Kidney (tissue), 13 donors: ENCODE measurements at regions not wholly inside any gene's neighbourhood (a gene's known extent, or its start where the extent isn't known, plus 50 kb on each side); places are given as distances from the start of the nearest gene placed in this dataset.

Experiments
- DNase-seq, 5 donors: peaks; one replicate each; pipeline ENCODE4 v3.0.0-alpha.2; 2013 to 2020
- FAIRE-seq: peaks from 2 replicates; lab custom pipeline; 2012; peaks lifted over from hg19 to GRCh38; lab: Jason Lieb, UNC
- H3K27ac ChIP-seq, 2 donors: one replicate each; pipeline ENCODE4 v1.7.0; 2013; ENCODE audit warnings: low read depth in 2 of 2, low read length in 2 of 2, inconsistent platforms in 1 of 2
- H3K27me3 ChIP-seq: one replicate; pipeline ENCODE4 v1.7.1; 2013; ENCODE audit warnings: low read length, inconsistent platforms; ENCODE audit not compliant: control insufficient read depth, insufficient read depth
- H3K36me3 ChIP-seq, 3 donors: one replicate each; pipeline versions ENCODE4 v1.7.0 to v1.7.1; 2013; ENCODE audit warnings: low read length in 3 of 3, control low read depth in 1 of 3, inconsistent platforms in 1 of 3; ENCODE audit not compliant: insufficient read depth in 3 of 3, control insufficient read depth in 2 of 3
- H3K4me1 ChIP-seq, 3 donors: one replicate each; pipeline versions ENCODE4 v1.7.0 to v1.7.1; 2013; ENCODE audit warnings: low read length in 3 of 3, inconsistent platforms in 1 of 3, low read depth in 1 of 3; ENCODE audit not compliant: control insufficient read depth in 2 of 3, insufficient read depth in 2 of 3
- H3K4me3 ChIP-seq, 3 donors: one replicate each; pipeline versions ENCODE4 v1.7.0 to v1.8.1; 2013; ENCODE audit warnings: low read length in 3 of 3, control low read depth in 1 of 3, inconsistent platforms in 1 of 3
- H3K9ac ChIP-seq, 3 donors: one replicate each; pipeline versions ENCODE4 v1.7.0 to v1.7.1; 2013; ENCODE audit warnings: low read length in 3 of 3, control low read depth in 1 of 3, inconsistent platforms in 1 of 3
- H3K9me3 ChIP-seq, 3 donors: one replicate each; pipeline versions ENCODE4 v1.7.0 to v1.7.1; 2013; ENCODE audit warnings: low read length in 3 of 3, control low read depth in 1 of 3, inconsistent platforms in 1 of 3; ENCODE audit not compliant: control insufficient read depth in 2 of 3, insufficient read depth in 1 of 3
- CTCF ChIP-seq: IDR thresholded peaks from 3 replicates; pipeline ENCODE4 v1.5.1; 2012; ENCODE audit warnings: mild to moderate bottlenecking, moderate library complexity, borderline replicate concordance; ENCODE audit not compliant: insufficient read depth; ENCODE audit errors: extremely low read depth
- intact Hi-C: fragments of 100-400 bp; cut with DNase I; formaldehyde crosslinking; loops from one replicate; pipeline ENCODE4 v1.11.1; 2022
- donor health status: control.
- donor health status: control.
- donor health status: control.
- donor health status: control.
- donor health status: control.
- donor health status: DM: yes; HTN: yes; CAD: no.
- donor health status: Normal renal cell carcinoma (clear cell type).

- no peak overlapping the region for H3K9ac ChIP-seq
- no peak for TF ChIP-seq CTCF
- H3K9me3 ChIP-seq, result no peaks in the 10 kb centered on the region
- FAIRE-seq (no peak), DNase-seq (no peak)
- H3K4me3 ChIP-seq, result no peak overlapping the region
- no peaks in the 10 kb centered on the region for H3K27me3 ChIP-seq
- no peak overlapping the region for H3K27ac ChIP-seq
- H3K36me3 ChIP-seq, result no peaks in the 10 kb centered on the region
- no peaks in the 10 kb centered on the region for H3K4me1 ChIP-seq
- intact Hi-C loops, result no loop called here
Observed at GRCh38 chr1:177600936-177601335, 368.9 kb downstream of the SEC16B start.

DNA sequence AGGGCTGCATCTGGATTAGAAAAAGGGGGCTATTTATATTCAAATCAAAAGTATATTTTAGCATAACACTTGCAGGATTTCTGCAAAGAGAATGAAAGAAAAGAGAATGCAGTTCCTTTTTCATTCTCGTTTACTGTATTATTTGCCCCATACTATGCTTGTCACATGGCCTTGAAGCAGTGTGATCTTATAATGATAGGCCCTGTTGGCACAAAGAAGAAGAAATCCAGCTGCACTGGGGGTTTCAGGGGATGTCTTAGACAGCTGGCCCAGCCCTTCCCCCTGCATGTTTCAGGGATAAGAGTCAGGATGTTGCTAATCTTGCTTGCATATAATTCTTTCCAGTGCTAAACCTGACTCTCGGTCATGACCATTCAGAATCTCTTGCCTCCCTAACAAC lies 369.5 kb downstream of the SEC16B start:
- Histone ChIP-seq H3K27ac (no peak overlapping the region), H3K9me3 (no peaks in the 10 kb centered on the region), H3K4me1 (no peaks in the 10 kb centered on the region), H3K4me3 (no peak overlapping the region), H3K36me3 (no peaks in the 10 kb centered on the region), H3K9ac (no peak overlapping the region), H3K27me3 (no peaks in the 10 kb centered on the region)
- intact Hi-C loops, result no loop called here
- FAIRE-seq (no peak), DNase-seq (no peak)
- TF ChIP-seq CTCF, result no peak

GRCh38 chr1:177597393-177597792 lies 372.5 kb downstream of the SEC16B start:
- TF ChIP-seq CTCF, result no peak
- no peak for FAIRE-seq
- intact Hi-C loops, result no loop called here
- DNase-seq, result no peak
- H3K4me3 ChIP-seq, result no peak overlapping the region
- H3K27ac ChIP-seq, result no peak overlapping the region
- no peaks in the 10 kb centered on the region for H3K9me3 ChIP-seq
- no peaks in the 10 kb centered on the region for H3K36me3 ChIP-seq
- no peaks in the 10 kb centered on the region for H3K4me1 ChIP-seq
- no peaks in the 10 kb centered on the region for H3K27me3 ChIP-seq
- no peak overlapping the region for H3K9ac ChIP-seq

GRCh38 chr1:177596485-177596884 lies 373.4 kb downstream of the SEC16B start:
- DNase-seq (no peak), FAIRE-seq (no peak)
- H3K4me1 ChIP-seq, result no peaks in the 10 kb centered on the region
- intact Hi-C loops, result no loop called here
- H3K4me3 ChIP-seq, result no peak overlapping the region
- H3K36me3 ChIP-seq, result no peaks in the 10 kb centered on the region
- TF ChIP-seq CTCF, result no peak
- H3K9me3 ChIP-seq, result no peaks in the 10 kb centered on the region
- no peak overlapping the region for H3K27ac ChIP-seq
- no peaks in the 10 kb centered on the region for H3K27me3 ChIP-seq
- no peak overlapping the region for H3K9ac ChIP-seq
